Renal cortex interstitium (tissue), 11 donors: ENCODE measurements at regions not wholly inside any gene's neighbourhood (a gene's known extent, or its start where the extent isn't known, plus 50 kb on each side); places are given as distances from the start of the nearest gene placed in this dataset.
"Not testable (repeated sequence)": the region's sequence is repeated elsewhere in the genome, so short reads cannot be mapped to it uniquely, and the experiment has no call there.

Experiments
- DNase-seq, 11 donors: peaks; one replicate each; pipeline ENCODE4 v3.0.0-alpha.2; 2013; ENCODE audit warnings: low read depth in 9 of 11, low spot score in 4 of 11; ENCODE audit errors: extremely low read depth in 1 of 11

- DNase-seq = no peak
These were observed 139.8 kb upstream of the BASP1 start for GRCh38 chr5:17077440-17078233.

- no peak for DNase-seq
These were observed 137.9 kb upstream of the BASP1 start for GRCh38 chr5:17079562-17079961.

GRCh38 chr5:17080361-17080760 is 137.1 kb upstream of the BASP1 start:
- no peak for DNase-seq

GRCh38 chr5:17081142-17081541 is 136.3 kb upstream of the BASP1 start:
- DNase-seq = no peak

- not testable (repeated sequence) for DNase-seq
These were observed 134.2 kb upstream of the BASP1 start for GRCh38 chr5:17083276-17083675.

GRCh38 chr5:17087035-17087434 is 130.4 kb upstream of the BASP1 start:
- DNase-seq = no peak

- DNase-seq = no peak
These were observed 129.4 kb upstream of the BASP1 start for GRCh38 chr5:17088051-17088450.

- DNase-seq = no peak
These were observed 128.4 kb upstream of the BASP1 start for GRCh38 chr5:17089001-17089400.

- DNase-seq = no peak
These were observed 127.7 kb upstream of the BASP1 start for GRCh38 chr5:17089690-17090089.

GRCh38 chr5:17090839-17091238 is 126.6 kb upstream of the BASP1 start:
- DNase-seq = no peak

GRCh38 chr5:17094830-17095229 is 122.6 kb upstream of the BASP1 start:
- DNase-seq = no peak

GRCh38 chr5:17096952-17097695 is 120.3 kb upstream of the BASP1 start:
- peak in 9 of 11 donors; percentile 59 to 86 (median 70) for DNase-seq

- no peak for DNase-seq
These were observed 117.5 kb upstream of the BASP1 start for GRCh38 chr5:17099946-17100345.

- DNase-seq = no peak
These were observed 114.0 kb upstream of the BASP1 start for GRCh38 chr5:17103461-17103860.

- DNase-seq = no peak
These were observed 111.5 kb upstream of the BASP1 start for GRCh38 chr5:17105744-17106418.

- DNase-seq = no peak
These were observed 110.9 kb upstream of the BASP1 start for GRCh38 chr5:17106521-17106920.

GRCh38 chr5:17112091-17112716 is 105.2 kb upstream of the BASP1 start:
- DNase-seq = not testable (repeated sequence)

GRCh38 chr5:17113174-17113958 is 104.1 kb upstream of the BASP1 start:
- no peak for DNase-seq

- DNase-seq = no peak
These were observed 103.2 kb upstream of the BASP1 start for GRCh38 chr5:17114233-17114632.
